WTC11 (cell line): ENCODE measurements at regions not wholly inside any gene's neighbourhood (a gene's known extent, or its start where the extent isn't known, plus 50 kb on each side); places are given as distances from the start of the nearest gene placed in this dataset.

Source experiments
- FOXP1 ChIP-seq: sonication (generic); formaldehyde crosslinking; IDR thresholded peaks from 2 replicates; pipeline ENCODE4 v1.8.0; 2022; ENCODE audit warnings: missing genetic modification reagents, mild to moderate bottlenecking, moderate library complexity, borderline replicate concordance
- GABPB1 ChIP-seq: sonication (generic); formaldehyde crosslinking; IDR thresholded peaks from 2 replicates; pipeline ENCODE4 v1.8.1; 2023; ENCODE audit warnings: mild to moderate bottlenecking, missing genetic modification reagents
- NFE2L1 ChIP-seq: sonication (generic); formaldehyde crosslinking; IDR thresholded peaks from 2 replicates; pipeline ENCODE4 v1.8.1; 2023; ENCODE audit warnings: missing genetic modification reagents
- ZNF232 ChIP-seq: sonication (generic); formaldehyde crosslinking; IDR thresholded peaks from 2 replicates; pipeline ENCODE4 v1.8.0; 2022; ENCODE audit warnings: mild to moderate bottlenecking, missing genetic modification reagents
- TF ChIP-seq, protein P1 (sequence below): fragments of 200-600 bp; IDR thresholded peaks from 2 replicates; pipeline ENCODE4 v1.8.0; 2022; ENCODE audit warnings: antibody characterized with exemption
- TF ChIP-seq, protein P2 (sequence below): sonication (generic); formaldehyde crosslinking; conservative IDR thresholded peaks from 2 replicates; pipeline ENCODE4 v1.8.1; 2023; ENCODE audit warnings: mild to moderate bottlenecking, low read depth, missing genetic modification reagents, moderate library complexity
- TF ChIP-seq, protein P3 (sequence below): sonication (generic); formaldehyde crosslinking; IDR thresholded peaks from 2 replicates; pipeline ENCODE4 v1.8.0; 2022; ENCODE audit warnings: mild to moderate bottlenecking, missing genetic modification reagents
- TF ChIP-seq, protein P4 (sequence below): sonication (generic); formaldehyde crosslinking; IDR thresholded peaks from 2 replicates; pipeline ENCODE4 v1.8.1; 2023; ENCODE audit warnings: mild to moderate bottlenecking, missing genetic modification reagents

GRCh38 chr11:97259434-97259833, 869.6 kb downstream of the JRKL start:
- TF ChIP-seq, protein P1, sequence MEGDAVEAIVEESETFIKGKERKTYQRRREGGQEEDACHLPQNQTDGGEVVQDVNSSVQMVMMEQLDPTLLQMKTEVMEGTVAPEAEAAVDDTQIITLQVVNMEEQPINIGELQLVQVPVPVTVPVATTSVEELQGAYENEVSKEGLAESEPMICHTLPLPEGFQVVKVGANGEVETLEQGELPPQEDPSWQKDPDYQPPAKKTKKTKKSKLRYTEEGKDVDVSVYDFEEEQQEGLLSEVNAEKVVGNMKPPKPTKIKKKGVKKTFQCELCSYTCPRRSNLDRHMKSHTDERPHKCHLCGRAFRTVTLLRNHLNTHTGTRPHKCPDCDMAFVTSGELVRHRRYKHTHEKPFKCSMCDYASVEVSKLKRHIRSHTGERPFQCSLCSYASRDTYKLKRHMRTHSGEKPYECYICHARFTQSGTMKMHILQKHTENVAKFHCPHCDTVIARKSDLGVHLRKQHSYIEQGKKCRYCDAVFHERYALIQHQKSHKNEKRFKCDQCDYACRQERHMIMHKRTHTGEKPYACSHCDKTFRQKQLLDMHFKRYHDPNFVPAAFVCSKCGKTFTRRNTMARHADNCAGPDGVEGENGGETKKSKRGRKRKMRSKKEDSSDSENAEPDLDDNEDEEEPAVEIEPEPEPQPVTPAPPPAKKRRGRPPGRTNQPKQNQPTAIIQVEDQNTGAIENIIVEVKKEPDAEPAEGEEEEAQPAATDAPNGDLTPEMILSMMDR, result no peak
- TF ChIP-seq, protein P2, sequence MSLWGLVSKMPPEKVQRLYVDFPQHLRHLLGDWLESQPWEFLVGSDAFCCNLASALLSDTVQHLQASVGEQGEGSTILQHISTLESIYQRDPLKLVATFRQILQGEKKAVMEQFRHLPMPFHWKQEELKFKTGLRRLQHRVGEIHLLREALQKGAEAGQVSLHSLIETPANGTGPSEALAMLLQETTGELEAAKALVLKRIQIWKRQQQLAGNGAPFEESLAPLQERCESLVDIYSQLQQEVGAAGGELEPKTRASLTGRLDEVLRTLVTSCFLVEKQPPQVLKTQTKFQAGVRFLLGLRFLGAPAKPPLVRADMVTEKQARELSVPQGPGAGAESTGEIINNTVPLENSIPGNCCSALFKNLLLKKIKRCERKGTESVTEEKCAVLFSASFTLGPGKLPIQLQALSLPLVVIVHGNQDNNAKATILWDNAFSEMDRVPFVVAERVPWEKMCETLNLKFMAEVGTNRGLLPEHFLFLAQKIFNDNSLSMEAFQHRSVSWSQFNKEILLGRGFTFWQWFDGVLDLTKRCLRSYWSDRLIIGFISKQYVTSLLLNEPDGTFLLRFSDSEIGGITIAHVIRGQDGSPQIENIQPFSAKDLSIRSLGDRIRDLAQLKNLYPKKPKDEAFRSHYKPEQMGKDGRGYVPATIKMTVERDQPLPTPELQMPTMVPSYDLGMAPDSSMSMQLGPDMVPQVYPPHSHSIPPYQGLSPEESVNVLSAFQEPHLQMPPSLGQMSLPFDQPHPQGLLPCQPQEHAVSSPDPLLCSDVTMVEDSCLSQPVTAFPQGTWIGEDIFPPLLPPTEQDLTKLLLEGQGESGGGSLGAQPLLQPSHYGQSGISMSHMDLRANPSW (CRISPR knock-in tag), result no peak
- TF ChIP-seq, protein P3, sequence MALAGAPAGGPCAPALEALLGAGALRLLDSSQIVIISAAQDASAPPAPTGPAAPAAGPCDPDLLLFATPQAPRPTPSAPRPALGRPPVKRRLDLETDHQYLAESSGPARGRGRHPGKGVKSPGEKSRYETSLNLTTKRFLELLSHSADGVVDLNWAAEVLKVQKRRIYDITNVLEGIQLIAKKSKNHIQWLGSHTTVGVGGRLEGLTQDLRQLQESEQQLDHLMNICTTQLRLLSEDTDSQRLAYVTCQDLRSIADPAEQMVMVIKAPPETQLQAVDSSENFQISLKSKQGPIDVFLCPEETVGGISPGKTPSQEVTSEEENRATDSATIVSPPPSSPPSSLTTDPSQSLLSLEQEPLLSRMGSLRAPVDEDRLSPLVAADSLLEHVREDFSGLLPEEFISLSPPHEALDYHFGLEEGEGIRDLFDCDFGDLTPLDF (CRISPR knock-in tag), result no peak
- TF ChIP-seq, protein P4, sequence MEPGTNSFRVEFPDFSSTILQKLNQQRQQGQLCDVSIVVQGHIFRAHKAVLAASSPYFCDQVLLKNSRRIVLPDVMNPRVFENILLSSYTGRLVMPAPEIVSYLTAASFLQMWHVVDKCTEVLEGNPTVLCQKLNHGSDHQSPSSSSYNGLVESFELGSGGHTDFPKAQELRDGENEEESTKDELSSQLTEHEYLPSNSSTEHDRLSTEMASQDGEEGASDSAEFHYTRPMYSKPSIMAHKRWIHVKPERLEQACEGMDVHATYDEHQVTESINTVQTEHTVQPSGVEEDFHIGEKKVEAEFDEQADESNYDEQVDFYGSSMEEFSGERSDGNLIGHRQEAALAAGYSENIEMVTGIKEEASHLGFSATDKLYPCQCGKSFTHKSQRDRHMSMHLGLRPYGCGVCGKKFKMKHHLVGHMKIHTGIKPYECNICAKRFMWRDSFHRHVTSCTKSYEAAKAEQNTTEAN (CRISPR knock-in tag), result no peak
- TF ChIP-seq NFE2L1 (CRISPR knock-in tag) (no peak), ZNF232 (CRISPR knock-in tag) (no peak), FOXP1 (CRISPR knock-in tag) (no peak), GABPB1 (CRISPR knock-in tag) (no peak)
